HCT116 (cell line): ENCODE measurements at regions not wholly inside any gene's neighbourhood (a gene's known extent, or its start where the extent isn't known, plus 50 kb on each side); places are given as distances from the start of the nearest gene placed in this dataset.

Experiments
- ATAC-seq: fragments of 200-7000 bp; cut with Tn5 transposase; 2 replicates; pipeline ENCODE4 v1.9.1; 2020; ENCODE audit warnings: mild to moderate bottlenecking, moderate library complexity
- BruUV-seq: library from RNA; stranded (reverse); fragments of 400-500 nt; replicated peaks from 2 replicates; lab custom pipeline; 2021; lab: Mats Ljungman, UMichigan
- CTCF ChIA-PET: fragments of 300-600 bp; sonication (Branson Sonifier 250); formaldehyde crosslinking; loops from one replicate; lab custom pipeline; 2021; ENCODE audit warnings: antibody characterized with exemption; lab: Charles Lee
- POLR2A ChIA-PET: fragments of 300-600, 350-600 bp; sonication (Branson Sonifier 250); formaldehyde crosslinking; loops from one replicate; lab custom pipeline; 2021; ENCODE audit warnings: antibody characterized with exemption; lab: Charles Lee
- RAD21 ChIA-PET, 2 experiments: fragments of 300-600 bp; sonication (Branson Sonifier 250); formaldehyde crosslinking; loops; one replicate each; lab custom pipeline; 2023; ENCODE audit warnings: low total read pairs in 2 of 2; ENCODE audit not compliant: uncharacterized antibody in 2 of 2, unreplicated experiment in 2 of 2, low non-redundant PET in 1 of 2; lab: Charles Lee
- DNase-seq: peaks from one replicate; pipeline ENCODE4 v3.0.0-alpha.2; 2010; ENCODE audit warnings: low read depth, low spot score
- H2AFZ ChIP-seq: fragments of 200-600 bp; shearing (Covaris generic), sonication (generic); 2 replicates; pipeline ENCODE4 v1.6.1; 2017; ENCODE audit warnings: low read depth, mixed run types, mixed read lengths, antibody characterized with exemption, low read length; ENCODE audit not compliant: poor library complexity, severe bottlenecking
- H3K27ac ChIP-seq: 2 replicates; pipeline ENCODE4 v1.5.1; 2012; ENCODE audit warnings: low read depth, low read length
- H3K27me3 ChIP-seq: fragments of 200-600 bp; sonication (generic); 2 replicates; pipeline ENCODE4 v1.6.1; 2016; ENCODE audit warnings: mixed run types, low read length, mixed read lengths; ENCODE audit not compliant: insufficient read depth
- H3K36me3 ChIP-seq, 2 experiments: fragments of 200-500 bp in 1 of 2; fragments of 200-600 bp in 1 of 2; sonication (Bioruptor generic) in 1 of 2; sonication (generic) in 1 of 2; 2 replicates each; pipeline versions ENCODE4 v1.5.1 to v1.6.1; 2014 to 2016; ENCODE audit warnings: low read length in 2 of 2, inconsistent platforms in 1 of 2, mixed read lengths in 1 of 2, mixed run types in 1 of 2; ENCODE audit not compliant: insufficient read depth in 2 of 2, control insufficient read depth in 1 of 2
- H3K4me1 ChIP-seq, 2 experiments: fragments of 200-600 bp in 1 of 2; sonication (generic) in 1 of 2; 2 replicates each; pipeline versions ENCODE4 v1.5.1 to v1.6.1; 2012 to 2017; ENCODE audit warnings: low read length in 2 of 2, inconsistent platforms in 1 of 2, mild to moderate bottlenecking in 1 of 2, mixed read lengths in 1 of 2, mixed run types in 1 of 2, moderate library complexity in 1 of 2; ENCODE audit not compliant: insufficient read depth in 2 of 2, control insufficient read depth in 1 of 2
- H3K4me2 ChIP-seq: fragments of 200-600 bp; sonication (generic); 2 replicates; pipeline ENCODE4 v1.6.1; 2017; ENCODE audit warnings: mixed run types, low read length, mixed read lengths
- H3K4me3 ChIP-seq, 2 experiments: fragments of 200-600 bp in 1 of 2; sonication (generic) in 1 of 2; replicated peaks in 1 of 2; 2 replicates each; pipeline ENCODE4 v1.5.1; 2011 to 2016; ENCODE audit warnings: low read length in 2 of 2, control low read depth in 1 of 2, low read depth in 1 of 2, mild to moderate bottlenecking in 1 of 2, mixed read lengths in 1 of 2, mixed run types in 1 of 2
- H3K79me2 ChIP-seq: fragments of 200-600 bp; sonication (generic); 2 replicates; pipeline ENCODE4 v1.6.1; 2017; ENCODE audit warnings: mild to moderate bottlenecking, mixed run types, low read length, moderate library complexity, mixed read lengths; ENCODE audit not compliant: insufficient read depth
- H3K9ac ChIP-seq: fragments of 200-600 bp; sonication (generic); 2 replicates; pipeline ENCODE4 v1.6.1; 2016; ENCODE audit warnings: low read length, mixed read lengths
- H3K9me2 ChIP-seq: fragments of 200-600 bp; sonication (generic), shearing (Covaris generic); 2 replicates; pipeline ENCODE4 v1.6.1; 2017; ENCODE audit warnings: mixed run types, mild to moderate bottlenecking, moderate library complexity; ENCODE audit not compliant: insufficient read depth
- H3K9me3 ChIP-seq, 2 experiments: fragments of 200-500 bp in 1 of 2; fragments of 200-600 bp in 1 of 2; sonication (Bioruptor generic) in 1 of 2; sonication (generic) in 1 of 2; 2 replicates each; pipeline ENCODE4 v1.6.1; 2014 to 2017; ENCODE audit warnings: low read length in 2 of 2, mixed read lengths in 2 of 2, inconsistent platforms in 1 of 2, low read depth in 1 of 2, mild to moderate bottlenecking in 1 of 2, mixed run types in 1 of 2, moderate library complexity in 1 of 2; ENCODE audit not compliant: control insufficient read depth in 1 of 2, insufficient read depth in 1 of 2
- H4K20me1 ChIP-seq: fragments of 200-600 bp; sonication (generic), shearing (Covaris generic); 2 replicates; pipeline ENCODE4 v1.6.1; 2017; ENCODE audit warnings: mixed run types, mild to moderate bottlenecking, moderate library complexity; ENCODE audit not compliant: insufficient read depth
- ATF3 ChIP-seq: IDR thresholded peaks from 2 replicates; pipeline ENCODE4 v1.6.1; 2012
- CBX3 ChIP-seq: IDR thresholded peaks from 2 replicates; pipeline ENCODE4 v1.6.1; 2012; ENCODE audit warnings: low read depth
- CTCF ChIP-seq, 3 experiments: fragments of 200-600 bp in 1 of 3; sonication (generic) in 1 of 3; IDR thresholded peaks in 2 of 3; conservative IDR thresholded peaks in 1 of 3; 2 replicates each; pipeline ENCODE4 v1.5.1; 2012 to 2017; ENCODE audit warnings: low read depth in 2 of 3, low read length in 2 of 3, antibody characterized with exemption in 1 of 3, borderline replicate concordance in 1 of 3, control low read depth in 1 of 3, mild to moderate bottlenecking in 1 of 3, mixed read lengths in 1 of 3, mixed run types in 1 of 3, moderate library complexity in 1 of 3; ENCODE audit not compliant: insufficient read depth in 1 of 3
- EGR1 ChIP-seq: IDR thresholded peaks from 2 replicates; pipeline ENCODE4 v1.6.1; 2012; ENCODE audit warnings: low read depth
- ELF1 ChIP-seq: IDR thresholded peaks from 2 replicates; pipeline ENCODE4 v1.6.1; 2012; ENCODE audit warnings: low read depth, borderline replicate concordance
- FOSL1 ChIP-seq: IDR thresholded peaks from 2 replicates; pipeline ENCODE4 v1.6.1; 2012; ENCODE audit warnings: low read depth
- POLR2A ChIP-seq: IDR thresholded peaks from 2 replicates; pipeline ENCODE4 v1.7.0; 2011; ENCODE audit warnings: borderline replicate concordance; ENCODE audit not compliant: insufficient read depth, insufficient read length; ENCODE audit errors: extremely low read depth
- RAD21 ChIP-seq: IDR thresholded peaks from 2 replicates; pipeline ENCODE4 v1.6.1; 2012; ENCODE audit warnings: low read depth, mild to moderate bottlenecking
- SIN3A ChIP-seq: IDR thresholded peaks from 2 replicates; pipeline ENCODE4 v1.6.1; 2012; ENCODE audit warnings: low read depth
- SRF ChIP-seq: IDR thresholded peaks from 2 replicates; pipeline ENCODE4 v1.6.1; 2012; ENCODE audit warnings: low read depth
- YY1 ChIP-seq: IDR thresholded peaks from 2 replicates; pipeline ENCODE4 v1.6.1; 2011; ENCODE audit warnings: low read length, low read depth, moderate library complexity, mild to moderate bottlenecking; ENCODE audit not compliant: insufficient replicate concordance; ENCODE audit errors: extremely low read depth
- ZFX ChIP-seq: fragments of 450-650 bp; IDR thresholded peaks from 2 replicates; pipeline ENCODE4 v1.6.1; 2017
- ZNF274 ChIP-seq: fragments of 200-500 bp; sonication (Bioruptor generic); IDR thresholded peaks from 2 replicates; pipeline ENCODE4 v1.6.1; 2014; ENCODE audit warnings: mild to moderate bottlenecking, low read depth, low read length, inconsistent platforms
- intact Hi-C: fragments of 100-400 bp; cut with micrococcal nuclease; formaldehyde crosslinking; loops from 2 replicates; pipeline ENCODE4 v1.10.0; 2022
- TF ChIP-seq, protein P1 (sequence below): IDR thresholded peaks from 2 replicates; pipeline ENCODE4 v1.6.1; 2011; ENCODE audit warnings: mild to moderate bottlenecking, low read length, moderate library complexity; ENCODE audit not compliant: insufficient replicate concordance; ENCODE audit errors: extremely low read depth
- TF ChIP-seq, protein P2 (sequence below): IDR thresholded peaks from 2 replicates; pipeline ENCODE4 v1.6.1; 2012; ENCODE audit warnings: low read depth

GRCh38 chr12:107226126-107226525 lies 132.8 kb upstream of the CRY1 start:
- CTCF ChIA-PET = no interaction called here
- Histone ChIP-seq H3K4me2 (peak overlapping the region; percentile 65), H3K4me1 (peaks cover 7 to 11% of the 10 kb centered on the region in 2 experiments), H4K20me1 (no peaks in the 10 kb centered on the region), H3K36me3 (no peaks in the 10 kb centered on the region), H3K4me3 (peak overlapping the region in 1 of 2 experiments; percentile 22; a peak in 1 of 4 replicates), H3K27me3 (no peaks in the 10 kb centered on the region), H2AFZ (peak overlapping the region; percentile 32), H3K27ac (no peak overlapping the region), H3K9me2 (no peaks in the 10 kb centered on the region), H3K9me3 (no peaks in the 10 kb centered on the region), H3K79me2 (no peaks in the 10 kb centered on the region), H3K9ac (no peak overlapping the region)
- no peak for DNase-seq
- no peak; the same call in 1 of the 2 replicates for ATAC-seq
- no TSS peak for BruUV-seq
- TF ChIP-seq FOSL1 (no peak), SRF (no peak), SIN3A (no peak), YY1 (no peak), CBX3 (no peak), ATF3 (no peak), EGR1 (no peak), RAD21 (no peak), ELF1 (no peak), ZFX (no peak), ZNF274 (no peak), CTCF (IDR thresholded peaks at IDR 0.05 in 2 of 3, conservative IDR thresholded peaks at IDR 0.05 in 1 of 3; ENCODE audit: borderline replicate concordance in 1 of 3, insufficient read depth in 1 of 3, low read depth in 2 of 3, low read length in 2 of 3) (no peak), POLR2A (no peak)
- TF ChIP-seq, protein P1, sequence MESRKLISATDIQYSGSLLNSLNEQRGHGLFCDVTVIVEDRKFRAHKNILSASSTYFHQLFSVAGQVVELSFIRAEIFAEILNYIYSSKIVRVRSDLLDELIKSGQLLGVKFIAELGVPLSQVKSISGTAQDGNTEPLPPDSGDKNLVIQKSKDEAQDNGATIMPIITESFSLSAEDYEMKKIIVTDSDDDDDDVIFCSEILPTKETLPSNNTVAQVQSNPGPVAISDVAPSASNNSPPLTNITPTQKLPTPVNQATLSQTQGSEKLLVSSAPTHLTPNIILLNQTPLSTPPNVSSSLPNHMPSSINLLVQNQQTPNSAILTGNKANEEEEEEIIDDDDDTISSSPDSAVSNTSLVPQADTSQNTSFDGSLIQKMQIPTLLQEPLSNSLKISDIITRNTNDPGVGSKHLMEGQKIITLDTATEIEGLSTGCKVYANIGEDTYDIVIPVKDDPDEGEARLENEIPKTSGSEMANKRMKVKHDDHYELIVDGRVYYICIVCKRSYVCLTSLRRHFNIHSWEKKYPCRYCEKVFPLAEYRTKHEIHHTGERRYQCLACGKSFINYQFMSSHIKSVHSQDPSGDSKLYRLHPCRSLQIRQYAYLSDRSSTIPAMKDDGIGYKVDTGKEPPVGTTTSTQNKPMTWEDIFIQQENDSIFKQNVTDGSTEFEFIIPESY = no peak
- TF ChIP-seq, protein P2, sequence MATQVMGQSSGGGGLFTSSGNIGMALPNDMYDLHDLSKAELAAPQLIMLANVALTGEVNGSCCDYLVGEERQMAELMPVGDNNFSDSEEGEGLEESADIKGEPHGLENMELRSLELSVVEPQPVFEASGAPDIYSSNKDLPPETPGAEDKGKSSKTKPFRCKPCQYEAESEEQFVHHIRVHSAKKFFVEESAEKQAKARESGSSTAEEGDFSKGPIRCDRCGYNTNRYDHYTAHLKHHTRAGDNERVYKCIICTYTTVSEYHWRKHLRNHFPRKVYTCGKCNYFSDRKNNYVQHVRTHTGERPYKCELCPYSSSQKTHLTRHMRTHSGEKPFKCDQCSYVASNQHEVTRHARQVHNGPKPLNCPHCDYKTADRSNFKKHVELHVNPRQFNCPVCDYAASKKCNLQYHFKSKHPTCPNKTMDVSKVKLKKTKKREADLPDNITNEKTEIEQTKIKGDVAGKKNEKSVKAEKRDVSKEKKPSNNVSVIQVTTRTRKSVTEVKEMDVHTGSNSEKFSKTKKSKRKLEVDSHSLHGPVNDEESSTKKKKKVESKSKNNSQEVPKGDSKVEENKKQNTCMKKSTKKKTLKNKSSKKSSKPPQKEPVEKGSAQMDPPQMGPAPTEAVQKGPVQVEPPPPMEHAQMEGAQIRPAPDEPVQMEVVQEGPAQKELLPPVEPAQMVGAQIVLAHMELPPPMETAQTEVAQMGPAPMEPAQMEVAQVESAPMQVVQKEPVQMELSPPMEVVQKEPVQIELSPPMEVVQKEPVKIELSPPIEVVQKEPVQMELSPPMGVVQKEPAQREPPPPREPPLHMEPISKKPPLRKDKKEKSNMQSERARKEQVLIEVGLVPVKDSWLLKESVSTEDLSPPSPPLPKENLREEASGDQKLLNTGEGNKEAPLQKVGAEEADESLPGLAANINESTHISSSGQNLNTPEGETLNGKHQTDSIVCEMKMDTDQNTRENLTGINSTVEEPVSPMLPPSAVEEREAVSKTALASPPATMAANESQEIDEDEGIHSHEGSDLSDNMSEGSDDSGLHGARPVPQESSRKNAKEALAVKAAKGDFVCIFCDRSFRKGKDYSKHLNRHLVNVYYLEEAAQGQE = no peak
- POLR2A ChIA-PET = no interaction called here
- RAD21 ChIA-PET = no interaction called here
- intact Hi-C loops = no loop called here
